WERI-Rb-1 (cell line): ENCODE measurements at regions not wholly inside any gene's neighbourhood (a gene's known extent, or its start where the extent isn't known, plus 50 kb on each side); places are given as distances from the start of the nearest gene placed in this dataset.

Experiments
- DNase-seq: peaks from one replicate; pipeline ENCODE4 v3.0.0-alpha.2; 2020
- H3K27ac ChIP-seq: fragments of 250-450 bp; sonication (Bioruptor Pico); 2 replicates; pipeline ENCODE4 v1.5.1; 2020; ENCODE audit warnings: mild to moderate bottlenecking, moderate library complexity
- H3K27me3 ChIP-seq: fragments of 250-450 bp; sonication (Bioruptor Pico); 2 replicates; pipeline ENCODE4 v1.5.1; 2021; ENCODE audit warnings: mild to moderate bottlenecking, low read depth, moderate library complexity; ENCODE audit not compliant: insufficient read depth, severe bottlenecking
- H3K36me3 ChIP-seq: fragments of 250-450 bp; sonication (Bioruptor Pico); 2 replicates; pipeline ENCODE4 v1.5.1; 2020; ENCODE audit warnings: mild to moderate bottlenecking, moderate library complexity
- H3K4me3 ChIP-seq: 2 replicates; pipeline ENCODE4 v1.5.1; 2011; ENCODE audit warnings: low read depth, mild to moderate bottlenecking, control low read depth, low read length
- H3K9me3 ChIP-seq: fragments of 250-450 bp; sonication (Bioruptor Pico); 2 replicates; pipeline ENCODE4 v1.5.1; 2021; ENCODE audit warnings: mild to moderate bottlenecking, moderate library complexity; ENCODE audit not compliant: severe bottlenecking
- CTCF ChIP-seq: IDR thresholded peaks from 2 replicates; pipeline ENCODE4 v1.5.1; 2011; ENCODE audit warnings: low read depth, mild to moderate bottlenecking, control low read depth, inconsistent platforms, low read length

- TF ChIP-seq CTCF = no peak
- H3K9me3 ChIP-seq = no peaks in the 10 kb centered on the region
- no peak overlapping the region for H3K4me3 ChIP-seq
- no peaks in the 10 kb centered on the region for H3K27me3 ChIP-seq
- no peak for DNase-seq
- H3K36me3 ChIP-seq = no peaks in the 10 kb centered on the region
- no peak overlapping the region for H3K27ac ChIP-seq
Measured at GRCh38 chr2:52931660-52932059, 835.9 kb upstream of the CHAC2 start.

GRCh38 chr2:52929412-52929811 lies 838.2 kb upstream of the CHAC2 start:
- no peak for TF ChIP-seq CTCF
- H3K27ac ChIP-seq = no peak overlapping the region
- no peaks in the 10 kb centered on the region for H3K27me3 ChIP-seq
- H3K36me3 ChIP-seq = no peaks in the 10 kb centered on the region
- no peak overlapping the region for H3K4me3 ChIP-seq
- DNase-seq = no peak
- no peaks in the 10 kb centered on the region for H3K9me3 ChIP-seq

GRCh38 chr2:52919673-52920072 lies 847.9 kb upstream of the CHAC2 start:
- TF ChIP-seq CTCF = no peak
- Histone ChIP-seq H3K4me3 (no peak overlapping the region), H3K27ac (no peak overlapping the region), H3K36me3 (no peaks in the 10 kb centered on the region), H3K27me3 (no peaks in the 10 kb centered on the region), H3K9me3 (no peaks in the 10 kb centered on the region)
- DNase-seq = no peak

- DNase-seq = no peak
- H3K9me3 ChIP-seq = no peaks in the 10 kb centered on the region
- no peaks in the 10 kb centered on the region for H3K27me3 ChIP-seq
- H3K27ac ChIP-seq = no peak overlapping the region
- no peak overlapping the region for H3K4me3 ChIP-seq
- no peaks in the 10 kb centered on the region for H3K36me3 ChIP-seq
- TF ChIP-seq CTCF = no peak
Measured at GRCh38 chr2:52918551-52918950, 849.1 kb upstream of the CHAC2 start.

- no peak for DNase-seq
- Histone ChIP-seq H3K9me3 (no peaks in the 10 kb centered on the region), H3K27me3 (no peaks in the 10 kb centered on the region), H3K36me3 (no peaks in the 10 kb centered on the region), H3K27ac (no peak overlapping the region), H3K4me3 (no peak overlapping the region)
- no peak for TF ChIP-seq CTCF
Measured at GRCh38 chr2:52916981-52917380, 850.6 kb upstream of the CHAC2 start.

GRCh38 chr2:52904355-52904891 lies 863.2 kb upstream of the CHAC2 start:
- no peaks in the 10 kb centered on the region for H3K36me3 ChIP-seq
- H3K27ac ChIP-seq = no peak overlapping the region
- H3K4me3 ChIP-seq = no peak overlapping the region
- no peaks in the 10 kb centered on the region for H3K27me3 ChIP-seq
- H3K9me3 ChIP-seq = no peaks in the 10 kb centered on the region
- TF ChIP-seq CTCF = no peak
- DNase-seq = no peak
